SK-N-SH (cell line): ENCODE measurements at regions not wholly inside any gene's neighbourhood (a gene's known extent, or its start where the extent isn't known, plus 50 kb on each side); places are given as distances from the start of the nearest gene placed in this dataset.

ENCODE experiments used
- CTCF ChIP-seq: fragments of 200-600 bp; sonication (generic); IDR thresholded peaks from 2 replicates; pipeline ENCODE4 v1.6.1; 2017; ENCODE audit warnings: antibody characterized with exemption, mild to moderate bottlenecking, moderate library complexity
- EP300 ChIP-seq, 2 experiments: IDR thresholded peaks; 2 replicates each; pipeline versions ENCODE4 v1.4.0 to v1.6.1; 2012; ENCODE audit warnings: borderline replicate concordance in 1 of 2, low read depth in 1 of 2, low read length in 1 of 2
- POLR2AphosphoS5 ChIP-seq: IDR thresholded peaks from 2 replicates; pipeline ENCODE4 v1.6.1; 2012; ENCODE audit warnings: low read depth, low read length
- TCF12 ChIP-seq: IDR thresholded peaks from 2 replicates; pipeline ENCODE4 v1.4.0; 2012

GRCh38 chr2:125471963-125472362, 1184.0 kb upstream of the GYPC start:
- no peak for TF ChIP-seq EP300 (IDR thresholded peaks at IDR 0.05; ENCODE audit: borderline replicate concordance in 1 of 2, low read depth in 1 of 2, low read length in 1 of 2)
- TF ChIP-seq POLR2AphosphoS5 = no peak
- TF ChIP-seq CTCF = peak; percentile 40
- TF ChIP-seq TCF12 = no peak
